T-helper 17 cell (primary cell): ENCODE measurements at regions not wholly inside any gene's neighbourhood (a gene's known extent, or its start where the extent isn't known, plus 50 kb on each side); places are given as distances from the start of the nearest gene placed in this dataset.

Source experiments
- ATAC-seq: fragments of 150-1000 bp; cut with Tn5 transposase; 2 replicates; pipeline ENCODE4 v1.10.0; 2021; ENCODE audit warnings: mild to moderate bottlenecking, moderate library complexity
- DNase-seq, 3 donors: peaks; one replicate each; pipeline versions ENCODE4 v3.0.0 to v3.0.0-alpha.2; 2020 to 2021
- H3K9me3 ChIP-seq: one replicate; pipeline ENCODE4 v1.7.0; 2013; ENCODE audit warnings: low read length, mild to moderate bottlenecking; ENCODE audit not compliant: control insufficient read depth, poor library complexity, severe bottlenecking
- H3K27ac Mint-ChIP-seq: one replicate; pipeline ENCODE4 v1.8.0; 2022; ENCODE audit warnings: mild to moderate bottlenecking, moderate library complexity, mixed read lengths
- H3K27me3 Mint-ChIP-seq: one replicate; pipeline ENCODE4 v1.8.0; 2022; ENCODE audit warnings: mixed read lengths
- H3K36me3 Mint-ChIP-seq: one replicate; pipeline ENCODE4 v1.8.0; 2022; ENCODE audit warnings: low read depth, mixed read lengths
- H3K4me1 Mint-ChIP-seq: one replicate; pipeline ENCODE4 v1.8.0; 2022; ENCODE audit warnings: mild to moderate bottlenecking, mixed read lengths
- H3K4me3 Mint-ChIP-seq: one replicate; pipeline ENCODE4 v1.8.0; 2022; ENCODE audit warnings: mild to moderate bottlenecking, moderate library complexity, mixed read lengths

GRCh38 chr5:40191150-40191549 lies 488.6 kb upstream of the PTGER4 start:
- no peaks in the 10 kb centered on the region for H3K9me3 ChIP-seq
- Mint-ChIP-seq H3K27me3 (no peaks in the 10 kb centered on the region), H3K4me1 (peaks cover 2% of the 10 kb centered on the region), H3K4me3 (no peak overlapping the region), H3K36me3 (no peaks in the 10 kb centered on the region), H3K27ac (no peak overlapping the region)
- DNase-seq (no peak), ATAC-seq (no peak)

- no peaks in the 10 kb centered on the region for H3K9me3 ChIP-seq
- H3K27ac Mint-ChIP-seq = no peak overlapping the region
- H3K36me3 Mint-ChIP-seq = peaks cover 4% of the 10 kb centered on the region
- H3K27me3 Mint-ChIP-seq = no peaks in the 10 kb centered on the region
- H3K4me3 Mint-ChIP-seq = no peak overlapping the region
- ATAC-seq (no peak), DNase-seq (no peak)
- H3K4me1 Mint-ChIP-seq = no peaks in the 10 kb centered on the region
Observed at GRCh38 chr5:40172721-40173120, 507.0 kb upstream of the PTGER4 start.

DNA sequence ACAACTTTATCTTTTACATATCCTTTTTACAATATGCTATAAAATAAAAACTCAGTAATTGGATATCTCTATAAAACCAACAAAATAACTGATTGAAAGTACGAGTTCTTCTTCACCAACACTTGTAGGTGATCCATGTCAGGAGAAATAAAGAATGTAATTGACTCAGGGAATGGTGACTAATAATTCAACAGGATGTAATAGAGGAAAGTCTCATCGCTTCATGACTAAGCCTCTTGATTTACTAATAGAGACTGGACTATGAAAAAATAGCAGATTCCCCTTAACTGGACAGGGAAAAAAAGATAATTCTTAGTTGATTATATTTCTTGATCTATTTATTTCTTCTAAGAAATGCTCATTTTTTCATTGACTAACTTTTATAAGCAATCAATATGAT lies 507.7 kb upstream of the PTGER4 start:
- Mint-ChIP-seq H3K4me3 (no peak overlapping the region), H3K27me3 (no peaks in the 10 kb centered on the region), H3K4me1 (no peaks in the 10 kb centered on the region), H3K27ac (no peak overlapping the region), H3K36me3 (peaks cover 4% of the 10 kb centered on the region)
- DNase-seq (no peak), ATAC-seq (no peak)
- no peaks in the 10 kb centered on the region for H3K9me3 ChIP-seq

DNA sequence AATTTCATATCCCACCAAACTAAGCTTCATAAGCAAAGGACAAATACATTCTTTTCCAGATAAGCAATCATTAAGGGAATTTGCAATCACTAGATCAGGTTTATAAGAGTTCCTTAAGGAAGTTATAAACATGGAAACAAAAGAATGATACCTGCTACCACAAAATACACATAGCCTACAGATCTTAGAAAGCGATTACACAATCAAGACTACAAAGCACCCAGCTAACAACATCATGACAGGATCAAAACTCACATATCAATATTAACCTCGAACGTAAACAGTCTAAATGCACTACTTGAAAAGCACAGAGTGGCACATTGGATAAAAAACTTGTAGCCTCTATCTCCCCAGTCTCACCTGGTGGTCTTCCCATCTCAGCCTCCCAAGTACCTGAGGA lies 512.4 kb upstream of the PTGER4 start:
- no peak for ATAC-seq
- peak overlapping the region; percentile 14 for H3K27ac Mint-ChIP-seq
- H3K27me3 Mint-ChIP-seq = no peaks in the 10 kb centered on the region
- no peaks in the 10 kb centered on the region for H3K9me3 ChIP-seq
- DNase-seq = no peak
- peak overlapping the region; percentile 2 for H3K4me3 Mint-ChIP-seq
- H3K36me3 Mint-ChIP-seq = peaks cover 4% of the 10 kb centered on the region
- peaks cover 2% of the 10 kb centered on the region for H3K4me1 Mint-ChIP-seq

- ATAC-seq = no peak
- peaks cover 2% of the 10 kb centered on the region for H3K4me1 Mint-ChIP-seq
- no peaks in the 10 kb centered on the region for H3K9me3 ChIP-seq
- peaks cover 4% of the 10 kb centered on the region for H3K36me3 Mint-ChIP-seq
- H3K27me3 Mint-ChIP-seq = peaks cover under 1% of the 10 kb centered on the region
- no peak overlapping the region for H3K4me3 Mint-ChIP-seq
- H3K27ac Mint-ChIP-seq = no peak overlapping the region
- no peak for DNase-seq
Observed at GRCh38 chr5:40166802-40167201, 512.9 kb upstream of the PTGER4 start.

DNA sequence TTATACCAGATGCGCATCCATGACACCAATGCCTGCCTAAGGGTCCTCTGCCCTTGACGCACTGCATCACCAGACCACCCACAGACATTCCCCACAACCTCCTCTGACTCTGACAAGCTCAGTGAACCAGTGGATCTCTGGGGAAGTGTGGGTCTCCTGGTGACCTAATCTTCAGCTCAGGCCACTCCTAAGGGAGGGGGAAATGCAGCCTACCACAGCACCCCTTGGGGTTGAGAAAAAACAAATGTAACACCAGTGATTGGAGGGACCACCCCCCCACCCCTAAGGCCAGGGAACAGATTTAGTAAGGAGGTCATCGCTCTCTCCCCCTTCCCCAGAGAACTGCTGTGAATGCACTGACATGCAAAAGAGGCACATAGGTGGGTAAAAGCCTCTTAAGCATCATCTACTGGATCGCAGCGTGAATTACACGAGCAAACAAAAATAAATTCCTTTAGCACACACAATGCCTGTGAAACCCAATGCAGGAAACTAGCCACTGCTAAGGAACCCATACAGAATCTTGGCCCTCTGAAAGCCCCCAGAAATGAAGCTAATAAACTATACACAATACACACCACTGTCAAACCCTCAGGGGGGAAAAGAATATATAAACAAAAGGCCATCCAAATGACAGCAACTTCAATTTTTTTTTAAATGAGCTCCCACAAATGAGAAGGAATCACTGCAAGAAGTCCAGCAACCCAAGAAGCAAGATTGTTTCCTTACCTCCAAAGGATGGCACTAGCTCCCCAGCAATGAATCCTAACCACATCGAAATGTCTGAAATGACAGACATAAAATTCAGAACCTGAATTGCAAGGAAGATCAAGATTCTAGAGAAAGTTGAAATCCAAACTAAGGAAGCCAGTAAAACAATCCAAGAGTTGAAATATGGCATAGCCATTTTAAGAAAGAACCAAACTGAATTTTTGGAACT lies 513.7 kb upstream of the PTGER4 start:
- Mint-ChIP-seq H3K27me3 (peaks cover 8% of the 10 kb centered on the region), H3K4me3 (no peak overlapping the region), H3K36me3 (peaks cover 5% of the 10 kb centered on the region), H3K27ac (no peak overlapping the region), H3K4me1 (peaks cover 5% of the 10 kb centered on the region)
- DNase-seq = no peak
- ATAC-seq = no peak
- no peaks in the 10 kb centered on the region for H3K9me3 ChIP-seq

GRCh38 chr5:40165106-40165788 lies 514.5 kb upstream of the PTGER4 start:
- H3K4me1 Mint-ChIP-seq = peaks cover 5% of the 10 kb centered on the region
- H3K36me3 Mint-ChIP-seq = peaks cover 7% of the 10 kb centered on the region
- DNase-seq (no peak), ATAC-seq (no peak)
- no peaks in the 10 kb centered on the region for H3K9me3 ChIP-seq
- H3K27me3 Mint-ChIP-seq = peaks cover 9% of the 10 kb centered on the region
- no peak overlapping the region for H3K27ac Mint-ChIP-seq
- H3K4me3 Mint-ChIP-seq = no peak overlapping the region

DNA sequence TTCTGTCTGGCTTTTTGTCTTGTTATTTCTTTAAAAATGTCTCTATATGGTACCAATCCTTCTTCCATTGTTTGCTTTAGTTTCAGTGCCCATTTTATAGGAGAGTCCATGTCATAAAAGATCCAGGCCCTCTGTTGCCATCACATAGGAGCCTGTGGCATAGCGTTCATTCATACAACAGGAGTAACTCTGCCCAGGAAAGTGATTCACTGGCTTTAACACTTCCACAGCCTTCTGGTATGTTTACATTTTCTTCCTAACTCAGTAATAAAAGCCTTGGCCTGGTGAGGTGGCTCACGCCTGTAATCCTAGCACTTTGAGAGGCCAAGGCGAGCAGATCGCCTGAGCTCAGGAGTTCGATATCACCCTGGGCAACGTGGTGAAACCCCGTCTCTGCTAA lies 519.3 kb upstream of the PTGER4 start:
- ATAC-seq (no peak), DNase-seq (no peak)
- Mint-ChIP-seq H3K27ac (no peak overlapping the region), H3K4me1 (peaks cover 3% of the 10 kb centered on the region), H3K4me3 (no peak overlapping the region), H3K27me3 (peaks cover 9% of the 10 kb centered on the region), H3K36me3 (peaks cover 3% of the 10 kb centered on the region)
- H3K9me3 ChIP-seq = no peaks in the 10 kb centered on the region

DNA sequence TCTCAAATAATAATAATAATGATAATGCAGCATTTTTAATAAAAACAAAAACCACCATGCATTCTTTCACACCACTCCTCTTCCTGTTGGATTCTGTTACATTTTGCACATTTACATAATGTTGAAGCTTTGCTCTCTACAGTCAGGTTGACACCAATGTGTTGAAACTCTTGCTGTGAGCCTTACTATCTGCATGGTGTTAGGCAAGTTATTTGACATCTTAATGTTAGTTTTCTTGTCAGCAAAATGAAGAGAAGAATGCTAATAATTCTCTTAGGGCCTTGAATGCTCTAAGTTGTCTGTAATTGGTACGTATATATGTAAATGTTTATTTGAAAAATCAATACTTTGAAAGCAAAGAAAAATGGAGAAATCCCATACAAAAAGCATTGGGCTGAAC lies 525.5 kb upstream of the PTGER4 start:
- no peak overlapping the region for H3K4me3 Mint-ChIP-seq
- H3K36me3 Mint-ChIP-seq = no peaks in the 10 kb centered on the region
- ATAC-seq = no peak
- H3K27ac Mint-ChIP-seq = no peak overlapping the region
- no peaks in the 10 kb centered on the region for H3K4me1 Mint-ChIP-seq
- no peaks in the 10 kb centered on the region for H3K9me3 ChIP-seq
- no peaks in the 10 kb centered on the region for H3K27me3 Mint-ChIP-seq
- DNase-seq = no peak

DNA sequence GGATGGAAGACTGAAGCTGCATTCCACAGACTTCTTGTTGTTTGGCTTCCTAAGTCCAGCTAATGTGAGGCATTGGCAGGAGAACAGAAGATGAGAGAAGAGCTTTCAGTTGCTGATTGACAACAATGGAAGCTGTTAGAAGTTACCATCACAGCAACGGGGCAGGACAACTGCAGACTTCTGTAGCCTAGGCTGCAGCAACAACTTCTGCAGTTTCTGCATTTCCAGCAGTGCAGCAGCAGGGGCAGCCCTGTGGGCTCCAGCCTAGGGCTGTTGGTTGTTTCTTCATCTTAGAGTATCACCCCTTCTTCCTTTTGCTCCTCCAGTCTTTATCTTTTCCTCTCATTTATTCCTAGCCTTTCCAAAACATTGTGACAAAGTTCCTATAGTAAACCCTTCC lies 528.8 kb upstream of the PTGER4 start:
- Mint-ChIP-seq H3K4me1 (no peaks in the 10 kb centered on the region), H3K4me3 (no peak overlapping the region), H3K27ac (no peak overlapping the region), H3K36me3 (no peaks in the 10 kb centered on the region), H3K27me3 (no peaks in the 10 kb centered on the region)
- H3K9me3 ChIP-seq = no peaks in the 10 kb centered on the region
- no peak for ATAC-seq
- DNase-seq = no peak

DNA sequence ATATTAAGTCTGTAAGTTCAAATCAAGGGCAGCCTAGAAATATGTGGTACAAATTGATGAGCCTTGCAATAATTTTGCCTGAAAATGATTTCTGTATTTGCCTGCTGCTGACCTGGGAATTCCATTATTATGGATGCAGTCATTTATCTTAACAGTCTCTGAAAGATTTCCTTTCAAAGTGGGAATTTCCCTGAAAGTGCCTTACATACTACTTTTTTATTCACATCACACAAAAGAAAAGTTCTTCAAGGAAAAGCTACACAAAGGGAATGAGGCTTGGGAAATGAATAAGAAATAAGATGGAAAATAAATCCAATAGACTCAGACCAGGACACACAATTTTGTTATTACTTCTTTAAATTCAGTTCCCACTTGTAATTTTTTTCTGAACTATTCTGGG lies 537.8 kb upstream of the PTGER4 start:
- H3K36me3 Mint-ChIP-seq = no peaks in the 10 kb centered on the region
- no peak overlapping the region for H3K27ac Mint-ChIP-seq
- H3K9me3 ChIP-seq = no peaks in the 10 kb centered on the region
- ATAC-seq (no peak), DNase-seq (no peak)
- no peaks in the 10 kb centered on the region for H3K27me3 Mint-ChIP-seq
- H3K4me3 Mint-ChIP-seq = no peak overlapping the region
- no peaks in the 10 kb centered on the region for H3K4me1 Mint-ChIP-seq

DNA sequence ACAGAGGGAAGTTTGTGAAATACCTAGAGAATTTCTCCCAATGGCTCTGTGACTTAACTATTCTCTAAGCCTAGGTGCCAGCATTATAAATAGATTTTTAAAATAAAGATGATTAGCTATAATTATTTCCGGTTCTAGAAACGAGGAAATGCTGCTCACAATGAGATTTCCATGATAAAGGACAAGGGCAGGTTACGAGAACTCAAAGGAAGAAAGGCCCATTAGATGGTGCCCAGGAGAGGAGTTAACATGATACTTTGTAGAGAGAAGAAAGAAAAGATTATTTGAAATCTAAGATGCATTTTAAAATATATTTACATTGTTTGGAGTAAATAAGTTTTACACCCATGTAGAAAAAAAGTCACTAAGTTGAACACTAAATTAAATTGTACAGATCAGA lies 538.3 kb upstream of the PTGER4 start:
- Mint-ChIP-seq H3K36me3 (no peaks in the 10 kb centered on the region), H3K27ac (no peak overlapping the region), H3K27me3 (no peaks in the 10 kb centered on the region), H3K4me3 (no peak overlapping the region), H3K4me1 (no peaks in the 10 kb centered on the region)
- ATAC-seq = no peak
- H3K9me3 ChIP-seq = no peaks in the 10 kb centered on the region
- DNase-seq = no peak

DNA sequence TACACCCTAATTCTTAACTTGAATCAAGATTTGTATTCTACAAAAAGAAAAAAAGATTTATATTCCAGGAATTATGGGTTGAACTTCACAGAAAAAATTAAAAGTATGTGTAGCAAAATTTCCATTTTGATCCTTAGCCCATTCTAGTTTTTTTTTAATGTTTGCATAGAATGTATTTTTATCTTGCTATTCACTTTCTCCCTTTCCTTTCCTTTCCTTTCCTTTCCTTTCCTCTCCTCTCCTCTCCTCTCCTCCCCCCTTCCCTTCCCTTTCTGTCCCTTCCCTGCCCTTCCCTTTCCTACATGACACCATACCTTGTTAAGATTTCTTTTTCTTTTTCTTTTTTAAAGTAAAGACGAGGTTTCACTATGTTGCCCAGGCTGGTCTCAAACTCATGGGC lies 542.5 kb upstream of the PTGER4 start:
- ATAC-seq (no peak), DNase-seq (no peak)
- no peaks in the 10 kb centered on the region for H3K4me1 Mint-ChIP-seq
- no peak overlapping the region for H3K4me3 Mint-ChIP-seq
- no peaks in the 10 kb centered on the region for H3K9me3 ChIP-seq
- no peaks in the 10 kb centered on the region for H3K27me3 Mint-ChIP-seq
- H3K36me3 Mint-ChIP-seq = no peaks in the 10 kb centered on the region
- no peak overlapping the region for H3K27ac Mint-ChIP-seq
